GM20000 (cell line): ENCODE measurements at regions not wholly inside any gene's neighbourhood (a gene's known extent, or its start where the extent isn't known, plus 50 kb on each side); places are given as distances from the start of the nearest gene placed in this dataset.

Source experiments
- DNase-seq: peaks from one replicate; pipeline ENCODE4 v3.0.0; 2012; ENCODE audit warnings: low spot score
- CTCF ChIP-seq: IDR thresholded peaks from 2 replicates; pipeline ENCODE4 v1.5.1; 2012; ENCODE audit warnings: mild to moderate bottlenecking, control low read depth; ENCODE audit errors: extremely low read depth, missing control alignments

GRCh38 chr3:67109651-67110204 is 111.6 kb downstream of the KBTBD8 start:
- DNase-seq = peak; percentile 5
- no peak for TF ChIP-seq CTCF

- peak; percentile 90 for TF ChIP-seq CTCF
- peak; percentile 70 for DNase-seq
Measured at GRCh38 chr3:67113802-67114407, 115.8 kb downstream of the KBTBD8 start.

GRCh38 chr3:67118122-67118521 is 120.0 kb downstream of the KBTBD8 start:
- DNase-seq = no peak
- no peak for TF ChIP-seq CTCF

- DNase-seq = no peak
- TF ChIP-seq CTCF = no peak
Measured at GRCh38 chr3:67118635-67119034, 120.5 kb downstream of the KBTBD8 start.

- DNase-seq = no peak
- TF ChIP-seq CTCF = no peak
Measured at GRCh38 chr3:67123914-67124313, 125.8 kb downstream of the KBTBD8 start.

- no peak for DNase-seq
- TF ChIP-seq CTCF = no peak
Measured at GRCh38 chr3:67127254-67127653, 129.1 kb downstream of the KBTBD8 start.

GRCh38 chr3:67142432-67142831 is 144.3 kb downstream of the KBTBD8 start:
- DNase-seq = no peak
- no peak for TF ChIP-seq CTCF
